BLaER1 (cell line): ENCODE measurements at regions not wholly inside any gene's neighbourhood (a gene's known extent, or its start where the extent isn't known, plus 50 kb on each side); places are given as distances from the start of the nearest gene placed in this dataset.
"Not testable (repeated sequence)": the region's sequence is repeated elsewhere in the genome, so short reads cannot be mapped to it uniquely, and the experiment has no call there.

Experiments
- H3K27ac ChIP-seq: shearing (Covaris generic); formaldehyde crosslinking; 2 replicates; pipeline ENCODE4 v1.8.1; 2022
- H3K27me3 ChIP-seq: shearing (Covaris generic); formaldehyde crosslinking; 2 replicates; pipeline ENCODE4 v1.8.1; 2022
- H3K36me3 ChIP-seq: shearing (Covaris generic); formaldehyde crosslinking; 2 replicates; pipeline ENCODE4 v1.8.1; 2022
- H3K4me1 ChIP-seq: shearing (Covaris generic); formaldehyde crosslinking; 2 replicates; pipeline ENCODE4 v1.8.1; 2022
- H3K4me2 ChIP-seq: shearing (Covaris generic); formaldehyde crosslinking; 2 replicates; pipeline ENCODE4 v1.8.1; 2022
- H3K4me3 ChIP-seq: shearing (Covaris generic); formaldehyde crosslinking; 2 replicates; pipeline ENCODE4 v1.8.1; 2022
- H3K9ac ChIP-seq: shearing (Covaris generic); formaldehyde crosslinking; 2 replicates; pipeline ENCODE4 v1.8.1; 2022
- H3K9me3 ChIP-seq: shearing (Covaris generic); formaldehyde crosslinking; 2 replicates; pipeline ENCODE4 v1.8.1; 2022
- H4K20me1 ChIP-seq: shearing (Covaris generic); formaldehyde crosslinking; 2 replicates; pipeline ENCODE4 v1.8.1; 2022
- Cebpa-rat ChIP-seq: shearing (Covaris generic); IDR thresholded peaks from 2 replicates; pipeline ENCODE4 v1.8.1; 2022

GRCh38 chr1:91207691-91208090 is 185.9 kb upstream of the ZNF644 start:
- not testable (repeated sequence) for H3K9me3 ChIP-seq, H4K20me1 ChIP-seq, H3K27me3 ChIP-seq, H3K27ac ChIP-seq, H3K4me2 ChIP-seq, H3K4me3 ChIP-seq, H3K36me3 ChIP-seq, H3K9ac ChIP-seq, H3K4me1 ChIP-seq

- not testable (repeated sequence) for H3K4me1 ChIP-seq, H3K4me2 ChIP-seq
Measured at GRCh38 chr1:91204150-91204549, 182.3 kb upstream of the ZNF644 start.

GRCh38 chr1:91201694-91202093 is 179.9 kb upstream of the ZNF644 start:
- Histone ChIP-seq H3K36me3 (no peaks in the 10 kb centered on the region), H3K4me1 (no peaks in the 10 kb centered on the region), H3K27ac (no peak overlapping the region), H3K9ac (no peak overlapping the region), H4K20me1 (no peaks in the 10 kb centered on the region), H3K4me3 (no peak overlapping the region), H3K9me3 (no peaks in the 10 kb centered on the region), H3K4me2 (no peak overlapping the region), H3K27me3 (no peaks in the 10 kb centered on the region)
- no peak for TF ChIP-seq Cebpa-rat

More at GRCh38 chr1:91204150-91204549, 182.3 kb upstream of the ZNF644 start:
- H3K9me3 ChIP-seq, H3K27me3 ChIP-seq, H4K20me1 ChIP-seq, H3K27ac ChIP-seq, H3K4me3 ChIP-seq, H3K36me3 ChIP-seq, H3K9ac ChIP-seq: not testable (repeated sequence)

GRCh38 chr1:91201176-91201575 is 179.3 kb upstream of the ZNF644 start:
- Histone ChIP-seq H3K4me3 (no peak overlapping the region), H3K27me3 (no peaks in the 10 kb centered on the region), H3K9ac (no peak overlapping the region), H4K20me1 (no peaks in the 10 kb centered on the region), H3K9me3 (no peaks in the 10 kb centered on the region), H3K4me2 (no peak overlapping the region), H3K4me1 (no peaks in the 10 kb centered on the region), H3K36me3 (no peaks in the 10 kb centered on the region), H3K27ac (no peak overlapping the region)
- peak; percentile 95 for TF ChIP-seq Cebpa-rat

GRCh38 chr1:91200675-91201074 is 178.8 kb upstream of the ZNF644 start:
- TF ChIP-seq Cebpa-rat: no peak
- Histone ChIP-seq H3K27ac (no peak overlapping the region), H4K20me1 (no peaks in the 10 kb centered on the region), H3K4me3 (no peak overlapping the region), H3K9ac (no peak overlapping the region), H3K4me1 (no peaks in the 10 kb centered on the region), H3K4me2 (no peak overlapping the region), H3K27me3 (no peaks in the 10 kb centered on the region), H3K36me3 (no peaks in the 10 kb centered on the region), H3K9me3 (no peaks in the 10 kb centered on the region)

GRCh38 chr1:91199988-91200387 is 178.2 kb upstream of the ZNF644 start:
- Histone ChIP-seq H3K9ac (no peak overlapping the region), H4K20me1 (no peaks in the 10 kb centered on the region), H3K4me3 (no peak overlapping the region), H3K36me3 (no peaks in the 10 kb centered on the region), H3K27ac (no peak overlapping the region), H3K4me1 (no peaks in the 10 kb centered on the region), H3K9me3 (no peaks in the 10 kb centered on the region), H3K27me3 (no peaks in the 10 kb centered on the region), H3K4me2 (no peak overlapping the region)
- no peak for TF ChIP-seq Cebpa-rat

GRCh38 chr1:91190996-91191395 is 169.2 kb upstream of the ZNF644 start:
- H3K9me3 ChIP-seq: no peaks in the 10 kb centered on the region
- H4K20me1 ChIP-seq: no peaks in the 10 kb centered on the region
- H3K4me1 ChIP-seq: peaks cover 13% of the 10 kb centered on the region
- H3K36me3 ChIP-seq: no peaks in the 10 kb centered on the region
- no peaks in the 10 kb centered on the region for H3K27me3 ChIP-seq
- TF ChIP-seq Cebpa-rat: no peak
- no peak overlapping the region for H3K4me2 ChIP-seq
- H3K9ac ChIP-seq: no peak overlapping the region
- no peak overlapping the region for H3K27ac ChIP-seq
- no peak overlapping the region for H3K4me3 ChIP-seq

GRCh38 chr1:91189096-91189495 is 167.3 kb upstream of the ZNF644 start:
- Histone ChIP-seq H3K27ac (no peak overlapping the region), H3K4me3 (no peak overlapping the region), H4K20me1 (no peaks in the 10 kb centered on the region), H3K36me3 (no peaks in the 10 kb centered on the region), H3K27me3 (no peaks in the 10 kb centered on the region), H3K4me1 (peaks cover 13% of the 10 kb centered on the region), H3K4me2 (0 out of 2 replicates have a peak overlapping the region, but pooled peaks have one; percentile 10), H3K9ac (no peak overlapping the region), H3K9me3 (no peaks in the 10 kb centered on the region; the same call in 1 of the 2 replicates)
- TF ChIP-seq Cebpa-rat: no peak

- H3K27me3 ChIP-seq, H4K20me1 ChIP-seq, H3K9ac ChIP-seq, H3K36me3 ChIP-seq, H3K27ac ChIP-seq, H3K4me3 ChIP-seq, H3K9me3 ChIP-seq, H3K4me2 ChIP-seq, H3K4me1 ChIP-seq: not testable (repeated sequence)
Measured at GRCh38 chr1:91182807-91183206, 161.0 kb upstream of the ZNF644 start.

- Histone ChIP-seq H3K4me1 (no peaks in the 10 kb centered on the region), H3K27ac (no peak overlapping the region), H3K36me3 (no peaks in the 10 kb centered on the region), H4K20me1 (no peaks in the 10 kb centered on the region), H3K4me3 (no peak overlapping the region), H3K9ac (no peak overlapping the region), H3K27me3 (no peaks in the 10 kb centered on the region), H3K4me2 (no peak overlapping the region), H3K9me3 (no peaks in the 10 kb centered on the region)
- no peak for TF ChIP-seq Cebpa-rat
Measured at GRCh38 chr1:91176250-91176649, 154.4 kb upstream of the ZNF644 start.

GRCh38 chr1:91174734-91175133 is 152.9 kb upstream of the ZNF644 start:
- no peak overlapping the region for H3K4me3 ChIP-seq
- no peak for TF ChIP-seq Cebpa-rat
- H3K4me2 ChIP-seq: no peak overlapping the region
- H3K9me3 ChIP-seq: no peaks in the 10 kb centered on the region
- H3K4me1 ChIP-seq: no peaks in the 10 kb centered on the region
- H3K9ac ChIP-seq: no peak overlapping the region
- no peaks in the 10 kb centered on the region for H3K36me3 ChIP-seq
- H3K27me3 ChIP-seq: no peaks in the 10 kb centered on the region
- no peak overlapping the region for H3K27ac ChIP-seq
- no peaks in the 10 kb centered on the region for H4K20me1 ChIP-seq
